ENCODE measurements at regions not wholly inside any gene's neighbourhood (a gene's known extent, or its start where the extent isn't known, plus 50 kb on each side); places are given as distances from the start of the nearest gene placed in this dataset.

- H3K4me1 ChIP-seq (ENCODE audit: control insufficient read depth in 1 of 2, insufficient read depth in 1 of 2, low read depth in 1 of 2, low read length in 1 of 2) = peaks cover 0 to 12% of the 10 kb centered on the region in 2 experiments
- H3K36me3 ChIP-seq = no peaks in the 10 kb centered on the region
- H3K4me3 ChIP-seq (ENCODE audit: low read depth in 1 of 2, low read length in 1 of 2) = no peak overlapping the region
- no peak for TF ChIP-seq CTCF (IDR thresholded peaks at IDR 0.05)
- no peaks in the 10 kb centered on the region for H3K27me3 ChIP-seq
- no peaks in the 10 kb centered on the region for H3K9me3 ChIP-seq
- H3K27ac ChIP-seq = no peak overlapping the region
Measured at GRCh38 chr3:30356866-30357753, 249.3 kb upstream of the TGFBR2 start.

GRCh38 chr3:30357897-30358296, 248.5 kb upstream of the TGFBR2 start:
- Histone ChIP-seq H3K27me3 (no peaks in the 10 kb centered on the region), H3K4me1 (ENCODE audit: control insufficient read depth in 1 of 2, insufficient read depth in 1 of 2, low read depth in 1 of 2, low read length in 1 of 2) (peaks cover 0 to 12% of the 10 kb centered on the region in 2 experiments), H3K4me3 (ENCODE audit: low read depth in 1 of 2, low read length in 1 of 2) (no peak overlapping the region), H3K9me3 (no peaks in the 10 kb centered on the region), H3K36me3 (no peaks in the 10 kb centered on the region), H3K27ac (no peak overlapping the region)
- TF ChIP-seq CTCF (IDR thresholded peaks at IDR 0.05) = no peak

DNA sequence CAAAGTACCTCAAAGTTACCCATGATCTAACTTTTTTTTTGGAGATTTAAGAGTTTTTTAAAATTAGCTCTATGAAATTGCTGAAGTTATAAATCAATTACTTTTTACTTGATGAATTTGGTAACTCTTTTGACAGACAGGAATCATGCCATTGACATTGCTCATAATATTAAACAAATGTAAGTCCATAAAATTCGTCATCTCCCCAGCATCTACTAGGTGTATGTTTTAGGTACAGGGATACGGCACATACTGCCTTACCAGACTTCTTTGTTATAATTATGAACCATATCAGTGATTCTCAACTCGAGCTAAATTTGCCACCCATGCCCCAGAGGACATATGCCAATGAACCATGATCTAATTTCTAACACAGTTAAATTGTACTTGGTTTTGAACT, 247.5 kb upstream of the TGFBR2 start:
- no peak for TF ChIP-seq CTCF (IDR thresholded peaks at IDR 0.05)
- H3K36me3 ChIP-seq = no peaks in the 10 kb centered on the region
- no peak overlapping the region for H3K4me3 ChIP-seq (ENCODE audit: low read depth in 1 of 2, low read length in 1 of 2)
- H3K27me3 ChIP-seq = no peaks in the 10 kb centered on the region
- H3K27ac ChIP-seq = no peak overlapping the region
- no peaks in the 10 kb centered on the region for H3K9me3 ChIP-seq
- H3K4me1 ChIP-seq (ENCODE audit: control insufficient read depth in 1 of 2, insufficient read depth in 1 of 2, low read depth in 1 of 2, low read length in 1 of 2) = peaks cover 0 to 10% of the 10 kb centered on the region in 2 experiments

DNA sequence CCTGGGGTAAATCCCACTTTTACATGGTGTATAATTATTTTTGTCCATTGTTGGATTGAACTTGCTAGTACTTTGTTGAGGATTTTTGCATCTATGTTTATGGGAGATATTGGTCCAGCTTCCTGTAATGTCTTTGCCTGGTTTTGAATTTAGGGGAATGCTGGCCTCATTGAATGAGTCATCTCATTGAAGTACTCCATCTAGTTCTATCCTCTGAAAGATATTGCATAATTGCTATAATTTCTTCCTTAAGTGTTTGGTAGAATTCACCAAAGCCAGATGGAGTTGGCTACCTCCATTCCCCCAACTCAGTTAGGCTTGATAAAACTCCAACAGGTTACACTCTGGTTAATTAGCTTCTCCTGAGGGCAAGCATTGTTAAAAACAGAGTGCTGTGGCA, 237.4 kb upstream of the TGFBR2 start:
- no peak for TF ChIP-seq CTCF (IDR thresholded peaks at IDR 0.05)
- H3K27ac ChIP-seq = no peak overlapping the region
- H3K27me3 ChIP-seq = no peaks in the 10 kb centered on the region
- no peak overlapping the region for H3K4me3 ChIP-seq (ENCODE audit: low read depth in 1 of 2, low read length in 1 of 2)
- no peaks in the 10 kb centered on the region for H3K9me3 ChIP-seq
- no peaks in the 10 kb centered on the region for H3K36me3 ChIP-seq
- H3K4me1 ChIP-seq (ENCODE audit: control insufficient read depth in 1 of 2, insufficient read depth in 1 of 2, low read depth in 1 of 2, low read length in 1 of 2) = no peaks in the 10 kb centered on the region

DNA sequence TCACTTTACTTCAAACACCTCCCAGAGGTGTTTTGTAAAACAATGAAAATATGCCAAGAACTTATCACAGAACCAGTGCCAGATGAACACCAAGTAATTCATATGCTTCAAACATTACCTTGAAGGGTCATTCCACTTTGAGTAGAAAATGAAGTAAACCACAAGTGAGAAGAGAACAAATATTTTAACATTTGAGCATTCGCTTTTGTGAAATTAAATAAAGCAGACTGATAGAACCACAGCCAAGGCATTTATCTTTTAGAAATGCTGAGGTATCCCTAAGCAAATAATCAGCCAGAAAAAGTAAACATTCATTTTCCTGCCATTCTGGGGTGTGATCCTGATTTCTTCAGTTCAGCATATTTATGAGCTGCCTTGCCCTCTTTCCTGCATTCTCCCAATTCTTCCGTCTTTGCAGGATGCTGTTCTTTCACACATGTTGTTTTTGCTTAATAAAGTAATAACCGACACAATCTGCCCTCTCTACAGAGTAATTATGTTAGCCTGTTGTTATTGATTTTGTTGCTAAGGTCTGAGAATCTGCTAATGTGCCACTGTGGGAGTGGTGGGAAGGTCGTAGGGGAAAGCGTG, 235.6 kb upstream of the TGFBR2 start:
- TF ChIP-seq CTCF (IDR thresholded peaks at IDR 0.05) = no peak
- no peaks in the 10 kb centered on the region for H3K4me1 ChIP-seq (ENCODE audit: control insufficient read depth in 1 of 2, insufficient read depth in 1 of 2, low read depth in 1 of 2, low read length in 1 of 2)
- no peaks in the 10 kb centered on the region for H3K9me3 ChIP-seq
- H3K36me3 ChIP-seq = no peaks in the 10 kb centered on the region
- H3K27ac ChIP-seq = no peak overlapping the region
- no peak overlapping the region for H3K4me3 ChIP-seq (ENCODE audit: low read depth in 1 of 2, low read length in 1 of 2)
- no peaks in the 10 kb centered on the region for H3K27me3 ChIP-seq
